NCI-H128 (cell line): ENCODE measurements at regions not wholly inside any gene's neighbourhood (a gene's known extent, or its start where the extent isn't known, plus 50 kb on each side); places are given as distances from the start of the nearest gene placed in this dataset.
"Not testable (repeated sequence)": the region's sequence is repeated elsewhere in the genome, so short reads cannot be mapped to it uniquely, and the experiment has no call there.

Experiments
- DNase-seq: peaks from one replicate; lab custom pipeline; 2025; ENCODE audit not compliant: unreplicated experiment; lab: John Stamatoyannopoulos, UW

GRCh38 chr13:62447771-62448382 lies 1032.2 kb upstream of the PCDH20 start:
- DNase-seq = not testable (repeated sequence)

- no peak for DNase-seq
Measured at GRCh38 chr13:62444805-62445204, 1029.2 kb upstream of the PCDH20 start.

GRCh38 chr13:62434081-62434480 lies 1018.4 kb upstream of the PCDH20 start:
- DNase-seq = no peak

GRCh38 chr13:62433660-62434059 lies 1018.0 kb upstream of the PCDH20 start:
- no peak for DNase-seq

GRCh38 chr13:62432906-62433305 lies 1017.3 kb upstream of the PCDH20 start:
- DNase-seq = no peak

GRCh38 chr13:62432295-62432694 lies 1016.6 kb upstream of the PCDH20 start:
- no peak for DNase-seq

GRCh38 chr13:62431852-62432251 lies 1016.2 kb upstream of the PCDH20 start:
- no peak for DNase-seq

GRCh38 chr13:62418872-62419271 lies 1003.2 kb upstream of the PCDH20 start:
- DNase-seq = no peak

GRCh38 chr13:62418376-62418775 lies 1002.7 kb upstream of the PCDH20 start:
- DNase-seq = no peak

GRCh38 chr13:62407871-62408270 lies 992.2 kb upstream of the PCDH20 start:
- no peak for DNase-seq

GRCh38 chr13:62388515-62388914 lies 972.9 kb upstream of the PCDH20 start:
- no peak for DNase-seq

- no peak for DNase-seq
Measured at GRCh38 chr13:62387647-62388046, 972.0 kb upstream of the PCDH20 start.

GRCh38 chr13:62379241-62379640 lies 963.6 kb upstream of the PCDH20 start:
- DNase-seq = not testable (repeated sequence)

- no peak for DNase-seq
Measured at GRCh38 chr13:62377838-62378237, 962.2 kb upstream of the PCDH20 start.

GRCh38 chr13:62375653-62376052 lies 960.0 kb upstream of the PCDH20 start:
- DNase-seq = no peak

GRCh38 chr13:62371737-62372136 lies 956.1 kb upstream of the PCDH20 start:
- DNase-seq = no peak

GRCh38 chr13:62367971-62368370 lies 952.3 kb upstream of the PCDH20 start:
- not testable (repeated sequence) for DNase-seq

GRCh38 chr13:62360609-62361008 lies 945.0 kb upstream of the PCDH20 start:
- DNase-seq = no peak

- DNase-seq = no peak
Measured at GRCh38 chr13:62358646-62358932, 942.9 kb upstream of the PCDH20 start.

GRCh38 chr13:62357887-62358645 lies 942.4 kb upstream of the PCDH20 start:
- no peak for DNase-seq

- DNase-seq = no peak
Measured at GRCh38 chr13:62356977-62357376, 941.3 kb upstream of the PCDH20 start.

GRCh38 chr13:62337109-62337880 lies 921.6 kb upstream of the PCDH20 start:
- DNase-seq = no peak
